LNCaP clone FGC (cell line): ENCODE measurements at regions not wholly inside any gene's neighbourhood (a gene's known extent, or its start where the extent isn't known, plus 50 kb on each side); places are given as distances from the start of the nearest gene placed in this dataset.

Experiments
- DNase-seq: peaks from one replicate; pipeline ENCODE4 v3.0.0-alpha.2; 2011; ENCODE audit warnings: low read depth
- H3K4me3 ChIP-seq: 2 replicates; pipeline ENCODE4 v1.5.1; 2011; ENCODE audit warnings: mild to moderate bottlenecking, low read depth, low read length, control low read depth
- TF ChIP-seq, protein P1 (sequence below): IDR thresholded peaks from 2 replicates; pipeline ENCODE4 v1.5.1; 2012; ENCODE audit warnings: mild to moderate bottlenecking; ENCODE audit not compliant: control insufficient read depth, insufficient read depth; ENCODE audit errors: extremely low read depth

- H3K4me3 ChIP-seq, result no peak overlapping the region
Observed at GRCh38 chr2:41997561-41997960, 50.3 kb upstream of the PKDCC start.

More at GRCh38 chr2:41997561-41997960, 50.3 kb upstream of the PKDCC start:
- TF ChIP-seq, protein P1, sequence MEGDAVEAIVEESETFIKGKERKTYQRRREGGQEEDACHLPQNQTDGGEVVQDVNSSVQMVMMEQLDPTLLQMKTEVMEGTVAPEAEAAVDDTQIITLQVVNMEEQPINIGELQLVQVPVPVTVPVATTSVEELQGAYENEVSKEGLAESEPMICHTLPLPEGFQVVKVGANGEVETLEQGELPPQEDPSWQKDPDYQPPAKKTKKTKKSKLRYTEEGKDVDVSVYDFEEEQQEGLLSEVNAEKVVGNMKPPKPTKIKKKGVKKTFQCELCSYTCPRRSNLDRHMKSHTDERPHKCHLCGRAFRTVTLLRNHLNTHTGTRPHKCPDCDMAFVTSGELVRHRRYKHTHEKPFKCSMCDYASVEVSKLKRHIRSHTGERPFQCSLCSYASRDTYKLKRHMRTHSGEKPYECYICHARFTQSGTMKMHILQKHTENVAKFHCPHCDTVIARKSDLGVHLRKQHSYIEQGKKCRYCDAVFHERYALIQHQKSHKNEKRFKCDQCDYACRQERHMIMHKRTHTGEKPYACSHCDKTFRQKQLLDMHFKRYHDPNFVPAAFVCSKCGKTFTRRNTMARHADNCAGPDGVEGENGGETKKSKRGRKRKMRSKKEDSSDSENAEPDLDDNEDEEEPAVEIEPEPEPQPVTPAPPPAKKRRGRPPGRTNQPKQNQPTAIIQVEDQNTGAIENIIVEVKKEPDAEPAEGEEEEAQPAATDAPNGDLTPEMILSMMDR, result no peak
- no peak for DNase-seq
